ENCODE measurements at regions not wholly inside any gene's neighbourhood (a gene's known extent, or its start where the extent isn't known, plus 50 kb on each side); places are given as distances from the start of the nearest gene placed in this dataset.

DNA sequence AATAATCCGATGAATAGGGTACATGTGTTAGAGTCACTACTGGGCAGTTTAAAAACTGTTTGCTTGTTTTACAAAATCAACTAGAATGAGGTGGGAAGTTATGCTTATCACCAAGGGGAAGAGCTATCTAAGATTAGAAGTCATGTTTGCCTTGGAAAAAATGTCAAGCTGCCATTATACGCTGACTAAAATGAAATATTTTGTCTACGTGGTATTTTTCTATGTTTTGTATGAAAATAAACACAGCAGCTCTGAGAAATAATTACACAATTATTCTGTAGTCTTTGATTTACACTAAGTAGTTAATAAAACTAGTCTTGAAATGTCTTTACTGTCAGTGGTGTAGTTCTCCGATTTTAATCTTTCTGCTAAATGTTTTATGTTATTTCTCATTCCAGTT lies 241.9 kb upstream of the TARS1 start:
- Histone ChIP-seq H3K27ac (ENCODE audit: low read depth in 1 of 2, low read length in 2 of 2) (no peak overlapping the region), H3K9ac (ENCODE audit: low read depth in 1 of 2, low read length in 2 of 2) (no peak overlapping the region), H3K4me3 (ENCODE audit: low read depth in 1 of 3, low read length in 3 of 3) (no peak overlapping the region), H3K36me3 (ENCODE audit: control insufficient read depth in 4 of 4, insufficient read depth in 3 of 4, low read depth in 1 of 4, low read length in 3 of 4) (no peaks in the 10 kb centered on the region), H3K9me3 (ENCODE audit: control insufficient read depth in 4 of 4, low read length in 3 of 4) (no peaks in the 10 kb centered on the region), H3K4me1 (ENCODE audit: control insufficient read depth in 4 of 4, insufficient read depth in 4 of 4, low read length in 3 of 4) (no peaks in the 10 kb centered on the region), H3K27me3 (ENCODE audit: control insufficient read depth in 4 of 4, insufficient read depth in 4 of 4, low read length in 3 of 4) (no peaks in the 10 kb centered on the region)
- TF ChIP-seq GABPA (IDR thresholded peaks at IDR 0.05 in 1 of 2, conservative IDR thresholded peaks at IDR 0.05 in 1 of 2): no peak
- TF ChIP-seq ATF3 (IDR thresholded peaks at IDR 0.05): no peak
- TF ChIP-seq ZBTB33 (IDR thresholded peaks at IDR 0.05): no peak
- no peak for TF ChIP-seq REST (IDR thresholded peaks at IDR 0.05)
- no peak for TF ChIP-seq NR2F2 (IDR thresholded peaks at IDR 0.05)
- no peak for TF ChIP-seq RXRA (IDR thresholded peaks at IDR 0.05)
- TF ChIP-seq, protein P1, sequence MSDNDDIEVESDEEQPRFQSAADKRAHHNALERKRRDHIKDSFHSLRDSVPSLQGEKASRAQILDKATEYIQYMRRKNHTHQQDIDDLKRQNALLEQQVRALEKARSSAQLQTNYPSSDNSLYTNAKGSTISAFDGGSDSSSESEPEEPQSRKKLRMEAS (IDR thresholded peaks at IDR 0.05): no peak
- TF ChIP-seq FOXA1 (IDR thresholded peaks at IDR 0.05): no peak
- DNase-seq (ENCODE audit: low spot score): no peak
- WGBS: 71% methylated on average over 4 of the region's 4 CpGs

DNA sequence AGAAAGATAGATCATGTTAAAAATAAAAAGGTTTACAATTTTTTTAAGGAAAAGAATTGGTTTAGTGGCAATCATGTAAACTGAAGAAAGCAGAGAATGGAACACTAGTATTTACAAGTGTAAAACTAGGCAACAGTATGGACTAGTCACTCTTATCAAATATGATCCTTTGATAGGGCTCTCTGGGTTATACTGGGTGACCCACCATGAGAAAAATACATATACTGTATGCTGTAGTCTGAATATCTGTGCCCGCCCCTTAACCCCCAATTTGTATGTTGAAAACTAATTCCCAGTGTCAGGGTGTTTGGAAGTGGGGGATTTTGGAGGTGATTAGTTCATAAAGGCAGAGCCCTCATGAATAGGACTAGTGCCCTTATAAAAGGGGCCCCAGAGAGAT lies 236.8 kb upstream of the TARS1 start:
- H3K36me3 ChIP-seq (ENCODE audit: control insufficient read depth in 4 of 4, insufficient read depth in 3 of 4, low read depth in 1 of 4, low read length in 3 of 4): no peaks in the 10 kb centered on the region
- no peak overlapping the region for H3K9ac ChIP-seq (ENCODE audit: low read depth in 1 of 2, low read length in 2 of 2)
- TF ChIP-seq FOXA2 (IDR thresholded peaks at IDR 0.05): no peak
- no peak for TF ChIP-seq GABPA (IDR thresholded peaks at IDR 0.05 in 1 of 2, conservative IDR thresholded peaks at IDR 0.05 in 1 of 2)
- TF ChIP-seq YY1 (IDR thresholded peaks at IDR 0.05): no peak
- no peak for TF ChIP-seq CTCF (IDR thresholded peaks at IDR 0.05; ENCODE audit: low read depth, low read length, missing input control)
- TF ChIP-seq ZBTB33 (IDR thresholded peaks at IDR 0.05): no peak
- no peak for TF ChIP-seq RXRA (IDR thresholded peaks at IDR 0.05)
- TF ChIP-seq REST (IDR thresholded peaks at IDR 0.05): no peak
- TF ChIP-seq FOXA1 (IDR thresholded peaks at IDR 0.05): no peak
- TF ChIP-seq HNF4A (conservative IDR thresholded peaks at IDR 0.05): no peak
- no peak for TF ChIP-seq EGR1 (IDR thresholded peaks at IDR 0.05; ENCODE audit: low read depth in 2 of 2)
- TF ChIP-seq TAF1 (conservative IDR thresholded peaks at IDR 0.05): no peak
- no peak for TF ChIP-seq JUND (IDR thresholded peaks at IDR 0.05)
- TF ChIP-seq HNF4G (IDR thresholded peaks at IDR 0.05): no peak
- TF ChIP-seq, protein P1 (IDR thresholded peaks at IDR 0.05): no peak
- no peak for TF ChIP-seq ATF3 (IDR thresholded peaks at IDR 0.05)
- no peak for TF ChIP-seq RAD21 (IDR thresholded peaks at IDR 0.05)
- TF ChIP-seq NR2F2 (IDR thresholded peaks at IDR 0.05): no peak
- no peak for TF ChIP-seq SP1 (IDR thresholded peaks at IDR 0.05)
- H3K27me3 ChIP-seq (ENCODE audit: control insufficient read depth in 4 of 4, insufficient read depth in 4 of 4, low read length in 3 of 4): no peaks in the 10 kb centered on the region
- 100% methylated on average over 1 of the region's 1 CpG for WGBS
- no peak overlapping the region for H3K27ac ChIP-seq (ENCODE audit: low read depth in 1 of 2, low read length in 2 of 2)
- no peak overlapping the region for H3K4me3 ChIP-seq (ENCODE audit: low read depth in 1 of 3, low read length in 3 of 3)
- H3K4me1 ChIP-seq (ENCODE audit: control insufficient read depth in 4 of 4, insufficient read depth in 4 of 4, low read length in 3 of 4): peaks cover 13 to 31% (median 26%) of the 10 kb centered on the region in 4 donors
- DNase-seq (ENCODE audit: low spot score): no peak
- H3K9me3 ChIP-seq (ENCODE audit: control insufficient read depth in 4 of 4, low read length in 3 of 4): no peaks in the 10 kb centered on the region
